DMS153 treated with DMSO at 0.1 percent for 48 hours (cell line): ENCODE measurements at regions not wholly inside any gene's neighbourhood (a gene's known extent, or its start where the extent isn't known, plus 50 kb on each side); places are given as distances from the start of the nearest gene placed in this dataset.
"Not testable (repeated sequence)": the region's sequence is repeated elsewhere in the genome, so short reads cannot be mapped to it uniquely, and the experiment has no call there.

Experiments used
- DNase-seq: peaks from one replicate; lab custom pipeline; 2025; ENCODE audit not compliant: unreplicated experiment; lab: John Stamatoyannopoulos, UW

- no peak for DNase-seq
Observed at GRCh38 chr2:75432761-75433361, 127.9 kb downstream of the EVA1A start.

GRCh38 chr2:75431763-75432162 is 129.0 kb downstream of the EVA1A start:
- no peak for DNase-seq

DNA sequence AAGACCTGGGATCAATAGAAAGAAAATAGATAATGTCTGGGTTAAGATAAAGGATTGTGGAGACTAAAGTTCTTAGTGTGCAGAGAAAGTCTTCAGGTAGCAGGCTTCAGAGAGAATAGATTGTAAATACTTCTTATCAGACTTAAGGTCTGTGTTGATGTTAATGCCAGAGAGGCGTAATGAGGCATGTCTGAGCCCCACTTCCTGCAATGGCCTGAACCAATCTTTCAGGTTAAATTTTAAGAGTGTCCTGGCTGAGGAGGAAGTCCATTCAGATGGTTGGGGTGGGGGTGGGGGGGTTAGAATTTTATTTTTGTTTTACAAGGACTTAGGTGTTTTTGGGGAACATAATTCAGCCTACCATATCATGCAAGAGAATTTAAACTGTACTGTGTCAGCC is 129.5 kb downstream of the EVA1A start:
- DNase-seq: no peak

DNA sequence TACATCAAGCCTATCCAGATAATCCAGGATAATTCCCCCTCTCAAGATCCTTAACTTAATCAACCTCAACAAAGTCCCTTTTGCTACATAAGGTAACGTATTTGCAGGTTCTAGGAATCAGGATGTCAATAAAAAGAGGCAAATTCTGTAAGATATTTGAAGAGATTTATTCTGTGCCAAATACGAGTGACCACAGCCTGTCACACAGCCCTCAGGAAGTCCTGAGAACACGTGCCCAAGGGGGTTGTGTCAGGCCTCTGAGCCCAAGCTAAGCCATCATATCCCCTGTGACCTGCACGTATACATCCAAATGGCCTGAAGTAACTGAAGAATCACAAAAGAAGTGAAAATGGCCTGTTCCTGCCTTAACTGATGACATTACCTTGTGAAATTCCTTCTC is 130.3 kb downstream of the EVA1A start:
- not testable (repeated sequence) for DNase-seq

GRCh38 chr2:75428646-75429443 is 131.9 kb downstream of the EVA1A start:
- DNase-seq: no peak

GRCh38 chr2:75428060-75428459 is 132.7 kb downstream of the EVA1A start:
- no peak for DNase-seq

DNA sequence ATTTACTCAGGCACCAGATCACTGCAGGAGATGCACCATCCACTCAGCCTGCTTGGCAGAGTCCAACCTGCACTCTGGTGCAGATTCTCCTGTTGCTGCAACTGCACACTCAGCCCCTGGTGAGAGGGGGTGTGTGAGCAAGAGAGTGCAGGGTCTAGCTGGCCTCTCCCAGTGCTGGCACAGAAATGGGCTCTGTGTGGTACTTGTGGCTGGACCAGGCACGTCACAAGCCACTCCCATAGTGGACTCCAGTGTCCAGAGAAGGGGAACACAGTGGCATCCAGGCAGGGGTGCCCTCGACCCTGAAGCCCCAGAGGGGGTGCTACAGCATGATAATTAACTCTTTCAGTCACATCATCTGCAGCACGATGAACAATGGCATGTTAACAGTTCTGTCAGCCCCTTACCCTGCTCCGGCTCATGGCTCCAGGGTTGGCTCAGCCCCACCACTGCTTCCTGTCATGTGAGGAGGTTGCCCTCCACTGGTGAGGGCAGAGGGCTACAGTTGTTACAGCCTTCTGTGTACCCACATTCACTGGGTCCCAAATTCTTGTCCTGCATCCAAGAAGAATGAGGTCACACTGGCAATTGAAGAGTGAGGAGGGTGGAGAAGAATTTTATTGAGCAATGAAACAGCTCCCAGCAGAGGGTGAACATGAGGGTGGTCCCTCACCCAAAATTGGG is 135.7 kb downstream of the EVA1A start:
- no peak for DNase-seq

DNA sequence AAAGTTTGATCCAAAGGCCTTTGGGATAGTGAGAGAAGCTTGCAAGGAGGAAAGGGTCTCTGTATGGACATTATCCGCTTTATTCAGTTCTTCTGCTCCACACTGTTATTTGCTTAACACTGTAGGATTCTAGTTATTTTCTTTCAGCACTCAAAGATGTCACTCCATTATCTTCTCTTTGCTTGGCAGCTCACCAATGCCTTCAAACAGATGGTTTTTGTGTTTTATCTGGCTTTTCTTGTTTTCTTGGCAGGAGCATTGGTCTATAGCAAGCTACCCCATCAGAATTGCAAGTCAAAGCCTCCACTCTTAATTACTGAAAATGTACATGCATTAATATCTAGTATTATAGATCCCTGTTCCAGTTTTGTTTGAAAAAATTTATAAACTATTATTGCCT is 138.8 kb downstream of the EVA1A start:
- DNase-seq: no peak

GRCh38 chr2:75416420-75417342 is 144.1 kb downstream of the EVA1A start:
- no peak for DNase-seq

- no peak for DNase-seq
Observed at GRCh38 chr2:75415731-75416130, 145.0 kb downstream of the EVA1A start.

GRCh38 chr2:75415111-75415626 is 145.6 kb downstream of the EVA1A start:
- DNase-seq: no peak

DNA sequence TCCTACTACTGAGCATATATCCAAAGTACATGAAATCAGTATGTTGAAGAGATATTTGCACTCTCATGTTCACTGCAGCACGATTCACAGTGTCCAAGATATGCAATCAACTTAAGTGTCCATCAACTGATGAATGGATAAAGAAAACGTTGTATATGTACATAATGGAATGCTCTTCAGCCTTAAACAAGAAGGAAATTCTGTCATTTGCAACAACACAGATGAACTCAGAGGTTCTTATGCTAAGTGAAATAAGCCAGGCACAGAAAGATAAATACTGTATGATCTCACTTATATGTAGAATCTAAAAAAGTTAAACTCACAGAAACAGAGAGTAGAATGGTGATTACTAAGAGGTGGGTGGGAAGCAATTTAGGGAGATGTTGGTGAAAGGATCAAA is 149.2 kb downstream of the EVA1A start:
- DNase-seq: no peak

DNA sequence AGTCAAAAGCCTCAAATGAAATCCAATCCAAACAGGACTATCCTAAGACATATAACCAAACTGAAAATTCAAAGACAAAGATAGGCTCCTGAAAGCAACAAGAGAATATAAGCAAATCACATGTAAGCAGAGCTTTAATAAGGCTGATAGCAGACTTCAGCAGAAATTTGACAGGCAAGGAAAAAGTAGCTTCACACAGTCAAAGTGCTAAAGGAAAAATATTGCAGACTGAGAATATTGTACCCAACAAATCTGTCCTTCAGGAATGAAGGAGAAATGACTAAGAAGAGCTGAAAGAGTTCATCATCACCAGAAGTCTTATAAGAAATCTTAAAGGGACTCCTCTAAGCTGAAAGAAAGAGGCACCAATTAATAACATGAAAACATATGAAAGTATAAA is 150.0 kb downstream of the EVA1A start:
- no peak for DNase-seq

DNA sequence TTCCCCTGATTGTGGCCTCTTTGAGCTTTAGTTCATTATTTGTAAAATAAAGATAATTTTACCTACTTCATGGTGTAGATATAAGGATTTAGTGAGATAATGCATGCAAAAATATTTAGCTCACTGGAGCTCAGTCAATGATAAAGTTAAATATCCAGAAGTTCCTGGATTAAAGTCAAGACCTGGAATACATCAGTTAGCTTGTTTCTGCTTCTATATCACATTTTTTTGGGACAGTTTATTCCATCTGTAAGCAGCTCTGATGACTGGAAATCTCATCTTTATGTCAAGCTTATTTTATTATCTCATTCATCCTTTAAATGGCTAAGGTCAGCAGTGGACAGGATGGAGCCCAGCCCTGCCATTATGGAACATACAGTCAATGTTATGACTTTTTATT is 152.0 kb downstream of the EVA1A start:
- no peak for DNase-seq

- DNase-seq: no peak
Observed at GRCh38 chr2:75407038-75407530, 153.7 kb downstream of the EVA1A start.

- no peak for DNase-seq
Observed at GRCh38 chr2:75406131-75406581, 154.6 kb downstream of the EVA1A start.

DNA sequence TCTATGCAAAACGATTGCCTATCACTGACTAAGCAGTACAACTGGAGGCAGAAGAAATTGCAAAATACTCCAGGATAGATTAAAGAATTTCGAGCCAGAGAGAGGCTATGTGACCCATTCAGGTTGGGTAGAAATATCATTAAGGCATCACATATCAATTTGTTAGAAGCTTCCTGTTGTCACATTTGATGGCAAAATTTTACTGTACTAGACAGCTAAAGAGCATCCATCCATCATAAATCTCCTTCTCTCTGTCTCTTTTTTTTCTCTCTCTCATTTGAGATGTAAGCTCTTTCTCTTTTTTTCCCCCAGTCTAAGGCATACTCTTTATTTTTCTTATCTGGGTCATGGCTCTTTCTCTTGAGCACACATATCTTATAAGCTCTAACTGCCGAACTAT is 155.7 kb downstream of the EVA1A start:
- no peak for DNase-seq

- DNase-seq: peak; percentile 45
Observed at GRCh38 chr2:75403991-75404428, 156.7 kb downstream of the EVA1A start.

DNA sequence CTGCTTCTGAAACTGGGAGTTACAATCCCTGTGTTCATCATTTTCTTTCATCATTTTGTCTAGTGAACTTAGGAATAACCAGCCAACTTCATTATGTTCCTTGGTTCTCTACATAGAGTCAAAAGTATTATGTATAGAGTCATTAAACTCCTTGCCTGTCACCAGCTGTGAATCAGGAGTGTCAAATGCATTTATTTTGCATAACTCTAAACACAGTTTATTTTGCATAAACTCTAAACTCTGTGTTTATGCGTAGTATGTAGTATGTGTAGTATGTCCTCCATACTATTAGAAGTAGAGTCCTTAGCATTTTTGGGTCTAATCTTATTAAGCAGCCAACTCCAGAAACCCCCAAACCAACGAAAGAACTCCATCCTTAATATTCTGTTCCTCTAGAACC is 164.4 kb downstream of the EVA1A start:
- DNase-seq: no peak

DNA sequence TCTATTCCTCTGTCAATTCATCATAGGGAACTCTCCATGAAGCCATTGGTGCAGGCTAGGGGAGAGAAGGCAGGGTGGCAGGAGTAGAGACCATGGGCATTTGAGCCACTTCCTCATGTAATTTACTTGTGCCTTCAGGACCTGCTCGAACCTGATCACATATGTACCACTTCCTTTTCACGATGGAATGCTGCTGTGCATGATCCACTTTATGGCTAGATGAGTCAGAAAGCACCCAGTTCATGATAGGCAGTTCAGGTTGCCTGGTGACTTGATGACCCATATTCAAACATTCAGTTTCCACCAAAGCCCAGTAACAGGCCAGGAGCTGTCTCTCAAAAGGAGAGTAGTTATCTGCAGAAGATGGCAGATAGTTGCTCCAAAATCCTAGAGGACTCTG is 166.0 kb downstream of the EVA1A start:
- not testable (repeated sequence) for DNase-seq

GRCh38 chr2:75390169-75390568 is 170.6 kb downstream of the EVA1A start:
- DNase-seq: no peak
